CD4-positive, alpha-beta T cell treated with Interleukin-6 for 4 hours (primary cell): ENCODE measurements at regions not wholly inside any gene's neighbourhood (a gene's known extent, or its start where the extent isn't known, plus 50 kb on each side); places are given as distances from the start of the nearest gene placed in this dataset.
A peak's percentile ranks its signal among the peaks of the same experiment; 100 is the strongest.
"Not testable (repeated sequence)": the region's sequence is repeated elsewhere in the genome, so short reads cannot be mapped to it uniquely, and the experiment has no call there.

Experiments
- DNase-seq: peaks from one replicate; pipeline ENCODE4 v3.0.0-alpha.2; 2020; ENCODE audit warnings: mixed read lengths

GRCh38 chr5:2063380-2063779 lies 180.7 kb upstream of the IRX4 start:
- not testable (repeated sequence) for DNase-seq

- DNase-seq = no peak
Measured at GRCh38 chr5:2052687-2053086, 170.0 kb upstream of the IRX4 start.

- DNase-seq = no peak
Measured at GRCh38 chr5:2049876-2050275, 167.2 kb upstream of the IRX4 start.

- DNase-seq = no peak
Measured at GRCh38 chr5:2048664-2049063, 165.9 kb upstream of the IRX4 start.

GRCh38 chr5:2047341-2047927 lies 164.7 kb upstream of the IRX4 start:
- DNase-seq = no peak

GRCh38 chr5:2044041-2044440 lies 161.3 kb upstream of the IRX4 start:
- no peak for DNase-seq

- no peak for DNase-seq
Measured at GRCh38 chr5:2039180-2039531, 156.4 kb upstream of the IRX4 start.

GRCh38 chr5:2038321-2039179 lies 155.8 kb upstream of the IRX4 start:
- peak; percentile 64 for DNase-seq

GRCh38 chr5:2036885-2037284 lies 154.2 kb upstream of the IRX4 start:
- no peak for DNase-seq

- DNase-seq = no peak
Measured at GRCh38 chr5:2032432-2032831, 149.7 kb upstream of the IRX4 start.

- DNase-seq = no peak
Measured at GRCh38 chr5:2031581-2031980, 148.9 kb upstream of the IRX4 start.

GRCh38 chr5:2030131-2030530 lies 147.4 kb upstream of the IRX4 start:
- DNase-seq = no peak

GRCh38 chr5:2029206-2029605 lies 146.5 kb upstream of the IRX4 start:
- DNase-seq = no peak

- no peak for DNase-seq
Measured at GRCh38 chr5:2027790-2028189, 145.1 kb upstream of the IRX4 start.

GRCh38 chr5:2024986-2025721 lies 142.4 kb upstream of the IRX4 start:
- DNase-seq = no peak

- no peak for DNase-seq
Measured at GRCh38 chr5:2023196-2023595, 140.5 kb upstream of the IRX4 start.

GRCh38 chr5:2022436-2022835 lies 139.7 kb upstream of the IRX4 start:
- DNase-seq = no peak

- no peak for DNase-seq
Measured at GRCh38 chr5:2021484-2022176, 138.9 kb upstream of the IRX4 start.

- DNase-seq = no peak
Measured at GRCh38 chr5:2020730-2021129, 138.0 kb upstream of the IRX4 start.

- DNase-seq = no peak
Measured at GRCh38 chr5:2019716-2020115, 137.0 kb upstream of the IRX4 start.

GRCh38 chr5:2018390-2018724 lies 135.6 kb upstream of the IRX4 start:
- no peak for DNase-seq

GRCh38 chr5:2017540-2018389 lies 135.0 kb upstream of the IRX4 start:
- DNase-seq = peak; percentile 22

- DNase-seq = no peak
Measured at GRCh38 chr5:2015961-2016360, 133.2 kb upstream of the IRX4 start.
